Immature natural killer cell (primary cell): ENCODE measurements at regions not wholly inside any gene's neighbourhood (a gene's known extent, or its start where the extent isn't known, plus 50 kb on each side); places are given as distances from the start of the nearest gene placed in this dataset.

Experiments
- DNase-seq, 3 donors: peaks; one replicate each; pipeline ENCODE4 v3.0.0; 2022; ENCODE audit warnings: mixed read lengths in 1 of 3
- H3K27ac Mint-ChIP-seq, 6 donors: one replicate each; pipeline ENCODE4 v1.8.0; 2020; ENCODE audit warnings: mixed read lengths in 6 of 6, mild to moderate bottlenecking in 5 of 6, inconsistent platforms in 4 of 6, moderate library complexity in 3 of 6
- H3K27me3 Mint-ChIP-seq, 3 donors: one replicate each; pipeline ENCODE4 v1.8.0; 2020 to 2021; ENCODE audit warnings: low read depth in 3 of 3, mild to moderate bottlenecking in 3 of 3, mixed read lengths in 3 of 3, moderate library complexity in 3 of 3, inconsistent platforms in 1 of 3
- H3K36me3 Mint-ChIP-seq, 3 donors: one replicate each; pipeline ENCODE4 v1.8.0; 2020; ENCODE audit warnings: mixed read lengths in 3 of 3, inconsistent platforms in 2 of 3, mild to moderate bottlenecking in 2 of 3
- H3K4me1 Mint-ChIP-seq, 2 donors: one replicate each; pipeline ENCODE4 v1.8.0; 2020; ENCODE audit warnings: inconsistent platforms in 2 of 2, mild to moderate bottlenecking in 2 of 2, mixed read lengths in 2 of 2, moderate library complexity in 1 of 2
- H3K4me3 Mint-ChIP-seq, 5 donors: one replicate each; pipeline ENCODE4 v1.8.0; 2020; ENCODE audit warnings: mild to moderate bottlenecking in 5 of 5, mixed read lengths in 5 of 5, inconsistent platforms in 3 of 5, moderate library complexity in 3 of 5
- H3K9me3 Mint-ChIP-seq, 6 donors: one replicate each; pipeline ENCODE4 v1.8.0; 2020; ENCODE audit warnings: mild to moderate bottlenecking in 6 of 6, mixed read lengths in 6 of 6, inconsistent platforms in 4 of 6, moderate library complexity in 3 of 6

DNA sequence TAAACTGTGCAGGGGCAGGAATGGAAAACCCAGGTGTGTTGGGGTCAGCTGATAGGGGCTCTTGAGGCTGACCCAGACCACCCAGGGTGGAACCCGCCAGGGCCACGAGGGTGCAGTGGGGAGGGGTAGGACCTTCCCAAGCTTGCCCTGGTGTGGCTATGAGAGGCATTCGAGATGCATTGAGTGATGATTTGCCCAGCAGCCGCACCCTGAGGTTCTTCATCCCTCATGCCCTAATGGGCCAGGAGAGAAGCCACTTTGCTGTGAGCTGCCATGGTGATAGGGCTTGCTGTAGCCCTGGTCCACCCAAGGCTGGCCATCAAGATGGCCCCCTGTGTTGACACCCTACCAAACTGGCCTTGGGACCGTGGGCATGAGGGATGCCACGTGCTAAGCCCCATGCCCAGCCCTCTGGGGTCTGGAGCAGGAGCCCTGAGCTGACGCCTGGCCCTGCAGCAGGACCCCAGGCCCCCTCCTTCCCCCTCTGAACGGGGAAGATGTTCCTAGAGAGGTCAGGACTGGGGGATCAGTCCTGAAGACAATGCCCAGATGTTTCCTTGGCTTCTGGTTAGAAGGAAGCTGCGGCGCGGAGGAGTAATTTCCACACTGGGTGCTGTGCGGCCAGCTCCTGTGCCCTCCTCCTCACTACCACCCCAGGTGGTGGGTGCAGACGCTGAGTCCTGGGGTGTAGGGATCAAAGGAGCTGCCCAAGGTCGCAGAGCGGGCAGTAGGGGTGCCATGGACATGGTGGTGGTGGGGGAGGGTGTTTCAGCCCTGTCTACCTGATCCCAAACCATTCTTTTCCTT is 122.5 kb upstream of the HDAC4 start:
- H3K4me3 Mint-ChIP-seq: no peak overlapping the region
- H3K4me1 Mint-ChIP-seq: no peaks in the 10 kb centered on the region
- no peaks in the 10 kb centered on the region for H3K9me3 Mint-ChIP-seq
- peaks cover 0 to 5% (median 0%) of the 10 kb centered on the region in 3 donors for H3K27me3 Mint-ChIP-seq
- DNase-seq: no peak
- no peak overlapping the region for H3K27ac Mint-ChIP-seq
- H3K36me3 Mint-ChIP-seq: no peaks in the 10 kb centered on the region

GRCh38 chr2:239522740-239523119 is 121.9 kb upstream of the HDAC4 start:
- Mint-ChIP-seq H3K27ac (no peak overlapping the region), H3K36me3 (no peaks in the 10 kb centered on the region), H3K9me3 (no peaks in the 10 kb centered on the region), H3K4me3 (no peak overlapping the region), H3K4me1 (no peaks in the 10 kb centered on the region), H3K27me3 (peaks cover 0 to 5% (median 0%) of the 10 kb centered on the region in 3 donors)
- DNase-seq: no peak

- H3K4me3 Mint-ChIP-seq: no peak overlapping the region
- H3K9me3 Mint-ChIP-seq: no peaks in the 10 kb centered on the region
- H3K4me1 Mint-ChIP-seq: no peaks in the 10 kb centered on the region
- peaks cover 0 to 5% (median 2%) of the 10 kb centered on the region in 3 donors for H3K27me3 Mint-ChIP-seq
- no peak for DNase-seq
- no peaks in the 10 kb centered on the region for H3K36me3 Mint-ChIP-seq
- H3K27ac Mint-ChIP-seq: no peak overlapping the region
Observed at GRCh38 chr2:239522002-239522739, 121.4 kb upstream of the HDAC4 start.

DNA sequence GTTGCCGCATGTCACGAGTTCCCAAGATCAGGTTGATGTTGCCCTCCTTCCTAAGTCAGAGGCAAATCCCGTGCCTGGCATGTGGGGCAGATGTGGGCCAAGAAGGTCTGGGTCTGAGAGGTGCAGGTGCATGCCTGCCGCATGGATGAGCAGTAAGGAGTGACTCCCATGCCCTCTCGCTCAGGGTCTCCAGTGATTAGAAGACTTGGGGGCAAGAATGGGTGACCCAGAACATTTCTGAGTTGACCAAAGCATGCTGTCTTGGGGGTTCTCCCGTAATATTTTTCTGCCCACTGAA is 120.6 kb upstream of the HDAC4 start:
- Mint-ChIP-seq H3K9me3 (no peaks in the 10 kb centered on the region), H3K27me3 (peaks cover 0 to 5% (median 2%) of the 10 kb centered on the region in 3 donors), H3K4me1 (no peaks in the 10 kb centered on the region), H3K36me3 (no peaks in the 10 kb centered on the region), H3K27ac (no peak overlapping the region), H3K4me3 (no peak overlapping the region)
- DNase-seq: no peak

DNA sequence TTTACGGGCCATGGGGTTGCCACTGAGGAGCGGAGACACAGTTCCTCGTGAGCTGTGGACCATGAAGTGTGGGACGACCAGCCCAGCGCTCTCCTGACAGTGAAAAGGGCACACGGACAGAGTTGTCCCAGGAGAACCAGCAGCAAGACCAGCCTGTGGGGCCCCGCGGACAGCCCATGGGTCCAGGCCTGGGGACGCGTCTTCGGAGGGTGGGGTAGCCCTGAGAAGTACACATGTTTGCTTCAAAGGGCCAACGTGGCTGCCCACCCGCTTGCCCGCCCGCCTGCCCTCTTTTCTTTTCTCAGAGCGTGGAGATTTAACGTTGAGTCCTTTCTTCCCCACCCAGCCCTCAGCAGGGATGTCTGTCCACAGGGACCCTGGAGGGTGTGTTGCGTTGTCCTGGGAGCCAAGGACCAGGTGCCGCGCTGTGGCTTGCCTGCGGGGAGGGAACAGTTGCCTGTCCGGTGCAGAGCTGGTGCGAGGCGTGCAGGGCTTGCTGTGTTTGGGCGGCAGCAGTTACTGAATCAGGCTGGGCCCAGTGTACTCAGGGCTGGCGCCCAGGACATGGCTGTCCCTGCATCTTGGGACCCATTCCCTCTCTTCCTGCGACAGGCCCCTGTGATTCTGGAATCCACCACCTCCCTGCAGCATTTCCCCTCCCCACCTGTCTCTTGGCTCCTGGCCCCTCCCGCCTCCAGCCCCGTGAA is 120.1 kb upstream of the HDAC4 start:
- Mint-ChIP-seq H3K4me1 (no peaks in the 10 kb centered on the region), H3K27me3 (peaks cover 0 to 5% (median 2%) of the 10 kb centered on the region in 3 donors)
- DNase-seq: no peak

GRCh38 chr2:239519921-239520585 is 119.2 kb upstream of the HDAC4 start:
- H3K9me3 Mint-ChIP-seq: no peaks in the 10 kb centered on the region
- no peak for DNase-seq
- H3K4me3 Mint-ChIP-seq: no peak overlapping the region
- H3K27me3 Mint-ChIP-seq: peaks cover 2 to 7% (median 6%) of the 10 kb centered on the region in 3 donors
- peak overlapping the region in 1 of 6 donors; percentile 14 for H3K27ac Mint-ChIP-seq
- H3K36me3 Mint-ChIP-seq: no peaks in the 10 kb centered on the region
- no peaks in the 10 kb centered on the region for H3K4me1 Mint-ChIP-seq

More for the DNA sequence above, 120.1 kb upstream of the HDAC4 start:
- no peaks in the 10 kb centered on the region for H3K9me3 Mint-ChIP-seq
- H3K36me3 Mint-ChIP-seq: no peaks in the 10 kb centered on the region
- no peak overlapping the region for H3K27ac Mint-ChIP-seq
- no peak overlapping the region for H3K4me3 Mint-ChIP-seq

- no peaks in the 10 kb centered on the region for H3K4me1 Mint-ChIP-seq
- no peaks in the 10 kb centered on the region for H3K9me3 Mint-ChIP-seq
- no peak for DNase-seq
- no peak overlapping the region for H3K4me3 Mint-ChIP-seq
- peak overlapping the region in 1 of 6 donors; percentile 4 for H3K27ac Mint-ChIP-seq
- peaks cover 2 to 7% (median 6%) of the 10 kb centered on the region in 3 donors for H3K27me3 Mint-ChIP-seq
- H3K36me3 Mint-ChIP-seq: no peaks in the 10 kb centered on the region
Observed at GRCh38 chr2:239519089-239519920, 118.5 kb upstream of the HDAC4 start.

- peaks cover 2 to 9% (median 6%) of the 10 kb centered on the region in 3 donors for H3K27me3 Mint-ChIP-seq
- H3K27ac Mint-ChIP-seq: no peak overlapping the region
- H3K36me3 Mint-ChIP-seq: no peaks in the 10 kb centered on the region
- H3K4me3 Mint-ChIP-seq: no peak overlapping the region
- no peak for DNase-seq
- H3K4me1 Mint-ChIP-seq: no peaks in the 10 kb centered on the region
- no peaks in the 10 kb centered on the region for H3K9me3 Mint-ChIP-seq
Observed at GRCh38 chr2:239518286-239519088, 117.7 kb upstream of the HDAC4 start.

GRCh38 chr2:239517686-239518085 is 116.9 kb upstream of the HDAC4 start:
- Mint-ChIP-seq H3K27ac (no peak overlapping the region), H3K9me3 (no peaks in the 10 kb centered on the region), H3K4me3 (no peak overlapping the region), H3K36me3 (no peaks in the 10 kb centered on the region), H3K4me1 (no peaks in the 10 kb centered on the region), H3K27me3 (peaks cover 2 to 11% (median 6%) of the 10 kb centered on the region in 3 donors)
- DNase-seq: no peak

GRCh38 chr2:239516954-239517305 is 116.1 kb upstream of the HDAC4 start:
- peaks cover 2 to 12% (median 6%) of the 10 kb centered on the region in 3 donors for H3K27me3 Mint-ChIP-seq
- H3K27ac Mint-ChIP-seq: no peak overlapping the region
- no peaks in the 10 kb centered on the region for H3K4me1 Mint-ChIP-seq
- no peaks in the 10 kb centered on the region for H3K36me3 Mint-ChIP-seq
- no peak for DNase-seq
- no peak overlapping the region for H3K4me3 Mint-ChIP-seq
- no peaks in the 10 kb centered on the region for H3K9me3 Mint-ChIP-seq

- H3K27ac Mint-ChIP-seq: no peak overlapping the region
- no peak overlapping the region for H3K4me3 Mint-ChIP-seq
- H3K36me3 Mint-ChIP-seq: no peaks in the 10 kb centered on the region
- no peaks in the 10 kb centered on the region for H3K9me3 Mint-ChIP-seq
- peaks cover 2 to 12% (median 6%) of the 10 kb centered on the region in 3 donors for H3K27me3 Mint-ChIP-seq
- no peaks in the 10 kb centered on the region for H3K4me1 Mint-ChIP-seq
- DNase-seq: no peak
Observed at GRCh38 chr2:239516286-239516953, 115.6 kb upstream of the HDAC4 start.
